SW 1271 (cell line): ENCODE measurements at regions not wholly inside any gene's neighbourhood (a gene's known extent, or its start where the extent isn't known, plus 50 kb on each side); places are given as distances from the start of the nearest gene placed in this dataset.

ENCODE experiments used
- DNase-seq, 2 experiments: peaks; one replicate each; lab custom pipeline; 2025; lab: John Stamatoyannopoulos, UW

- DNase-seq = no peak
Observed at GRCh38 chr14:54127526-54127925, 170.9 kb upstream of the BMP4 start.

GRCh38 chr14:54129850-54130640, 173.4 kb upstream of the BMP4 start:
- no peak for DNase-seq

- DNase-seq = no peak
Observed at GRCh38 chr14:54132496-54132895, 175.9 kb upstream of the BMP4 start.

- no peak for DNase-seq
Observed at GRCh38 chr14:54133896-54134295, 177.3 kb upstream of the BMP4 start.

GRCh38 chr14:54135804-54136280, 179.2 kb upstream of the BMP4 start:
- no peak for DNase-seq

GRCh38 chr14:54136894-54137613, 180.4 kb upstream of the BMP4 start:
- DNase-seq = no peak

- DNase-seq = no peak
Observed at GRCh38 chr14:54137614-54137961, 181.0 kb upstream of the BMP4 start.

GRCh38 chr14:54138024-54138353, 181.4 kb upstream of the BMP4 start:
- no peak for DNase-seq

GRCh38 chr14:54138354-54139038, 181.9 kb upstream of the BMP4 start:
- no peak for DNase-seq

- no peak for DNase-seq
Observed at GRCh38 chr14:54140551-54140950, 183.9 kb upstream of the BMP4 start.

GRCh38 chr14:54146601-54147000, 190.0 kb upstream of the BMP4 start:
- no peak for DNase-seq

- no peak for DNase-seq
Observed at GRCh38 chr14:54147282-54147681, 190.7 kb upstream of the BMP4 start.

- no peak for DNase-seq
Observed at GRCh38 chr14:54147758-54148157, 191.1 kb upstream of the BMP4 start.

- no peak for DNase-seq
Observed at GRCh38 chr14:54148251-54148650, 191.6 kb upstream of the BMP4 start.

GRCh38 chr14:54152351-54152750, 195.7 kb upstream of the BMP4 start:
- no peak for DNase-seq

- DNase-seq = no peak
Observed at GRCh38 chr14:54166049-54166950, 209.7 kb upstream of the BMP4 start.

- no peak for DNase-seq
Observed at GRCh38 chr14:54168489-54168888, 211.9 kb upstream of the BMP4 start.

GRCh38 chr14:54169254-54169924, 212.8 kb upstream of the BMP4 start:
- DNase-seq = peak in 1 of 2 experiments; percentile 25

GRCh38 chr14:54170301-54170700, 213.7 kb upstream of the BMP4 start:
- no peak for DNase-seq

GRCh38 chr14:54172114-54172513, 215.5 kb upstream of the BMP4 start:
- no peak for DNase-seq

- no peak for DNase-seq
Observed at GRCh38 chr14:54172562-54172961, 215.9 kb upstream of the BMP4 start.
